SK-N-SH treated with all-trans-retinoic acid at 6 μM for 48 hours (cell line): ENCODE measurements at regions not wholly inside any gene's neighbourhood (a gene's known extent, or its start where the extent isn't known, plus 50 kb on each side); places are given as distances from the start of the nearest gene placed in this dataset.

Source experiments
- ATAC-seq: fragments of 200-7000 bp; cut with Tn5 transposase; 3 replicates; pipeline ENCODE4 v1.9.1; 2020; ENCODE audit warnings: mild to moderate bottlenecking, moderate library complexity
- ARNTL ChIP-seq: fragments of 450-650 bp; formaldehyde crosslinking; IDR thresholded peaks from 2 replicates; pipeline ENCODE4 v1.5.0; 2020; ENCODE audit warnings: low read depth, mild to moderate bottlenecking, moderate library complexity, borderline replicate concordance
- BACH2 ChIP-seq: fragments of 250-450 bp; sonication (Bioruptor Pico); IDR thresholded peaks from 2 replicates; pipeline ENCODE4 v1.9.0; 2021; ENCODE audit warnings: mild to moderate bottlenecking, borderline replicate concordance
- CREB5 ChIP-seq: fragments of 250-450 bp; sonication (Bioruptor Pico); IDR thresholded peaks from 2 replicates; pipeline ENCODE4 v1.5.1; 2020; ENCODE audit warnings: low read depth, mild to moderate bottlenecking, moderate library complexity
- CSDC2 ChIP-seq: fragments of 250-450 bp; sonication (Bioruptor Pico); IDR thresholded peaks from 2 replicates; pipeline ENCODE4 v1.5.0; 2020; ENCODE audit warnings: mild to moderate bottlenecking, moderate library complexity
- CSRNP3 ChIP-seq: fragments of 250-450 bp; sonication (Bioruptor Pico); IDR thresholded peaks from 2 replicates; pipeline ENCODE4 v1.5.1; 2021; ENCODE audit warnings: mild to moderate bottlenecking, moderate library complexity
- ESRRG ChIP-seq: fragments of 250-450 bp; sonication (Bioruptor Pico); IDR thresholded peaks from 2 replicates; pipeline ENCODE4 v1.6.1; 2021; ENCODE audit warnings: mild to moderate bottlenecking
- GLIS3 ChIP-seq: fragments of 250-450 bp; sonication (Bioruptor Pico); IDR thresholded peaks from 2 replicates; pipeline ENCODE4 v1.5.0; 2020; ENCODE audit warnings: mild to moderate bottlenecking, moderate library complexity
- OSR1 ChIP-seq: fragments of 250-450 bp; sonication (Bioruptor Pico); IDR thresholded peaks from 2 replicates; pipeline ENCODE4 v1.8.0; 2022; ENCODE audit warnings: moderate library complexity, mild to moderate bottlenecking, inconsistent platforms
- PATZ1 ChIP-seq: fragments of 250-450 bp; sonication (Bioruptor Pico); IDR thresholded peaks from 2 replicates; pipeline ENCODE4 v1.8.0; 2020; ENCODE audit warnings: mild to moderate bottlenecking, moderate library complexity, borderline replicate concordance
- POU6F1 ChIP-seq: fragments of 250-450 bp; sonication (Bioruptor Pico); IDR thresholded peaks from 2 replicates; pipeline ENCODE4 v1.8.0; 2021; ENCODE audit warnings: low read depth, mild to moderate bottlenecking, moderate library complexity, borderline replicate concordance
- PPARA ChIP-seq: fragments of 250-450 bp; sonication (Bioruptor Pico); IDR thresholded peaks from 2 replicates; pipeline ENCODE4 v1.5.0; 2020; ENCODE audit warnings: mild to moderate bottlenecking, borderline replicate concordance
- RARB ChIP-seq: fragments of 250-450 bp; sonication (Bioruptor Pico); IDR thresholded peaks from 2 replicates; pipeline ENCODE4 v1.8.0; 2021; ENCODE audit warnings: mild to moderate bottlenecking, moderate library complexity
- SNAI2 ChIP-seq: fragments of 250-450 bp; sonication (Bioruptor Pico); IDR thresholded peaks from 2 replicates; pipeline ENCODE4 v1.5.0; 2020; ENCODE audit warnings: mild to moderate bottlenecking, moderate library complexity
- TCF4 ChIP-seq: fragments of 250-450 bp; sonication (Bioruptor Pico); IDR thresholded peaks from 2 replicates; pipeline ENCODE4 v1.8.0; 2021; ENCODE audit warnings: mild to moderate bottlenecking, moderate library complexity, borderline replicate concordance
- TOX ChIP-seq: fragments of 250-450 bp; sonication (Bioruptor Pico); IDR thresholded peaks from 2 replicates; pipeline ENCODE4 v1.8.0; 2021; ENCODE audit warnings: mild to moderate bottlenecking, moderate library complexity, borderline replicate concordance
- TSHZ2 ChIP-seq: fragments of 250-450 bp; sonication (Bioruptor Pico); IDR thresholded peaks from 2 replicates; pipeline ENCODE4 v1.5.0; 2020; ENCODE audit warnings: mild to moderate bottlenecking, moderate library complexity
- ZC3H10 ChIP-seq: fragments of 250-450 bp; sonication (Bioruptor Pico); IDR thresholded peaks from 2 replicates; pipeline ENCODE4 v1.5.1; 2021; ENCODE audit warnings: mild to moderate bottlenecking, moderate library complexity
- ZFP3 ChIP-seq: fragments of 250-450 bp; sonication (Bioruptor Pico); IDR thresholded peaks from 2 replicates; pipeline ENCODE4 v1.5.0; 2020; ENCODE audit warnings: mild to moderate bottlenecking, moderate library complexity
- ZFP30 ChIP-seq: fragments of 450-650 bp; formaldehyde crosslinking; IDR thresholded peaks from 2 replicates; pipeline ENCODE4 v1.5.0; 2022; ENCODE audit warnings: mild to moderate bottlenecking, moderate library complexity
- ZNF565 ChIP-seq: fragments of 450-650 bp; formaldehyde crosslinking; conservative IDR thresholded peaks from 2 replicates; pipeline ENCODE4 v1.5.0; 2020; ENCODE audit warnings: low read depth, mild to moderate bottlenecking, moderate library complexity
- ZNF70 ChIP-seq: fragments of 450-650 bp; formaldehyde crosslinking; IDR thresholded peaks from 2 replicates; pipeline ENCODE4 v1.5.0; 2020; ENCODE audit warnings: mild to moderate bottlenecking, moderate library complexity
- ZNF8 ChIP-seq: fragments of 450-650 bp; formaldehyde crosslinking; IDR thresholded peaks from 2 replicates; pipeline ENCODE4 v1.5.0; 2020; ENCODE audit warnings: mild to moderate bottlenecking, moderate library complexity

- ATAC-seq = no peak
These were observed 1016.3 kb upstream of the SEMA6A start for GRCh38 chr5:117590944-117591343.

GRCh38 chr5:117588611-117589010, 1014.0 kb upstream of the SEMA6A start:
- ATAC-seq = no peak
- TF ChIP-seq PATZ1 (CRISPR knock-in tag) (no peak), TSHZ2 (CRISPR knock-in tag) (no peak), ESRRG (no peak), TCF4 (CRISPR knock-in tag) (no peak), ZNF70 (CRISPR knock-in tag) (no peak), ZNF565 (CRISPR knock-in tag) (no peak), GLIS3 (no peak), CSDC2 (no peak), RARB (CRISPR knock-in tag) (no peak), PPARA (no peak), ZFP3 (CRISPR knock-in tag) (no peak), ZC3H10 (CRISPR knock-in tag) (no peak), CSRNP3 (CRISPR knock-in tag) (no peak)

More at GRCh38 chr5:117590944-117591343, 1016.3 kb upstream of the SEMA6A start:
- no peak for TF ChIP-seq RARB (CRISPR knock-in tag)
- no peak for TF ChIP-seq ZFP3 (CRISPR knock-in tag)
- TF ChIP-seq CREB5 = no peak

GRCh38 chr5:117587111-117587510, 1012.5 kb upstream of the SEMA6A start:
- no peak for ATAC-seq
- TF ChIP-seq ARNTL (CRISPR knock-in tag) (no peak), ZNF8 (CRISPR knock-in tag) (no peak), ZC3H10 (CRISPR knock-in tag) (no peak)

- ATAC-seq = no peak
These were observed 994.0 kb upstream of the SEMA6A start for GRCh38 chr5:117568622-117569021.

More at GRCh38 chr5:117568622-117569021, 994.0 kb upstream of the SEMA6A start:
- TF ChIP-seq TOX (CRISPR knock-in tag) (no peak), OSR1 (CRISPR knock-in tag) (no peak), ZFP30 (CRISPR knock-in tag) (no peak), TSHZ2 (CRISPR knock-in tag) (no peak), ZNF8 (CRISPR knock-in tag) (no peak), ZNF70 (CRISPR knock-in tag) (no peak), ESRRG (no peak), PATZ1 (CRISPR knock-in tag) (no peak), POU6F1 (CRISPR knock-in tag) (no peak), BACH2 (no peak), RARB (CRISPR knock-in tag) (no peak), SNAI2 (CRISPR knock-in tag) (no peak)
- TF ChIP-seq, all 23 proteins: peak for 0
